ENCODE measurements at regions not wholly inside any gene's neighbourhood (a gene's known extent, or its start where the extent isn't known, plus 50 kb on each side); places are given as distances from the start of the nearest gene placed in this dataset.

- intact Hi-C loops (cut with micrococcal nuclease) (no loop called here), dilution Hi-C loops (cut with MboI; ENCODE audit: extremely low pct_ligation_motif_present, low sequenced_read_pairs) (no loop called here)
- Histone ChIP-seq H3K4me1 (ENCODE audit: control insufficient read depth, extremely low read depth, insufficient read depth, low read length) (no peaks in the 10 kb centered on the region), H3K9me3 (replicated peaks; ENCODE audit: control insufficient read depth, insufficient read depth, low read length) (peaks cover 3% of the 10 kb centered on the region), H3K4me3 (replicated peaks in 1 of 3; ENCODE audit: insufficient read depth in 1 of 3, low read depth in 1 of 3, low read length in 3 of 3) (no peak overlapping the region), H3K79me2 (ENCODE audit: control insufficient read depth, insufficient read depth, low read length) (no peaks in the 10 kb centered on the region), H2AFZ (ENCODE audit: low read depth, low read length) (no peak overlapping the region), H3K27me3 (ENCODE audit: control insufficient read depth in 2 of 2, insufficient read depth in 2 of 2, low read length in 2 of 2) (no peaks in the 10 kb centered on the region), H3K36me3 (ENCODE audit: control insufficient read depth in 2 of 2, extremely low read depth in 1 of 2, insufficient read depth in 2 of 2, low read length in 2 of 2) (no peaks in the 10 kb centered on the region), H3K4me2 (ENCODE audit: insufficient read depth, low read length) (no peak overlapping the region), H3K27ac (ENCODE audit: insufficient read depth, low read depth, low read length) (no peak overlapping the region), H3K9ac (replicated peaks; ENCODE audit: extremely low read depth, insufficient read depth, low read length) (no peak overlapping the region), H4K20me1 (replicated peaks; ENCODE audit: control insufficient read depth, extremely low read depth, insufficient read depth, low read length) (no peaks in the 10 kb centered on the region), H3K9me1 (replicated peaks; ENCODE audit: control insufficient read depth, extremely low read depth, insufficient read depth, low read length) (no peaks in the 10 kb centered on the region)
- DNase-seq (ENCODE audit: low read depth, low spot score), result no peak
- CTCF ChIA-PET, result no interaction called here
- POLR2A ChIA-PET, result no interaction called here
- BruUV-seq (replicated peaks), result no TSS peak
- FAIRE-seq, result no peak
- no peak for TF ChIP-seq MAX (IDR thresholded peaks at IDR 0.05; ENCODE audit: insufficient read depth, insufficient read length)
- no peak for TF ChIP-seq JUN (IDR thresholded peaks at IDR 0.05; ENCODE audit: borderline replicate concordance, insufficient read depth, insufficient read length, low read depth)
Measured at GRCh38 chr5:28967848-28968247, 1929.5 kb upstream of the CDH9 start.

- BruUV-seq (replicated peaks), result no TSS peak
- FAIRE-seq (no peak), DNase-seq (ENCODE audit: low read depth, low spot score) (no peak)
- no peak overlapping the region for H2AFZ ChIP-seq (ENCODE audit: low read depth, low read length)
- no peak overlapping the region for H3K4me3 ChIP-seq (replicated peaks in 1 of 3; ENCODE audit: insufficient read depth in 1 of 3, low read depth in 1 of 3, low read length in 3 of 3)
- H3K79me2 ChIP-seq (ENCODE audit: control insufficient read depth, insufficient read depth, low read length), result no peaks in the 10 kb centered on the region
- H4K20me1 ChIP-seq (replicated peaks; ENCODE audit: control insufficient read depth, extremely low read depth, insufficient read depth, low read length), result no peaks in the 10 kb centered on the region
- no peak overlapping the region for H3K4me2 ChIP-seq (ENCODE audit: insufficient read depth, low read length)
- dilution Hi-C loops (cut with MboI; ENCODE audit: extremely low pct_ligation_motif_present, low sequenced_read_pairs) (no loop called here), intact Hi-C loops (cut with micrococcal nuclease) (no loop called here)
- no peak for TF ChIP-seq EZH2 (IDR thresholded peaks at IDR 0.05; ENCODE audit: borderline replicate concordance, low read depth, low read length, severe bottlenecking)
- no peak for TF ChIP-seq MAX (IDR thresholded peaks at IDR 0.05; ENCODE audit: insufficient read depth, insufficient read length)
- no peak for TF ChIP-seq FOS (IDR thresholded peaks at IDR 0.05; ENCODE audit: borderline replicate concordance, insufficient read depth, low read length)
- no peak for TF ChIP-seq GATA2 (IDR thresholded peaks at IDR 0.05; ENCODE audit: insufficient read depth, insufficient read length, low read depth, low read length)
- H3K4me1 ChIP-seq (ENCODE audit: control insufficient read depth, extremely low read depth, insufficient read depth, low read length), result no peaks in the 10 kb centered on the region
- no peak overlapping the region for H3K27ac ChIP-seq (ENCODE audit: insufficient read depth, low read depth, low read length)
- no peaks in the 10 kb centered on the region for H3K27me3 ChIP-seq (ENCODE audit: control insufficient read depth in 2 of 2, insufficient read depth in 2 of 2, low read length in 2 of 2)
- H3K9me1 ChIP-seq (replicated peaks; ENCODE audit: control insufficient read depth, extremely low read depth, insufficient read depth, low read length), result no peaks in the 10 kb centered on the region
- H3K36me3 ChIP-seq (ENCODE audit: control insufficient read depth in 2 of 2, extremely low read depth in 1 of 2, insufficient read depth in 2 of 2, low read length in 2 of 2), result no peaks in the 10 kb centered on the region
- no peaks in the 10 kb centered on the region for H3K9me3 ChIP-seq (replicated peaks; ENCODE audit: control insufficient read depth, insufficient read depth, low read length)
- ChIA-PET POLR2A (no interaction called here), CTCF (no interaction called here)
- no peak overlapping the region for H3K9ac ChIP-seq (replicated peaks; ENCODE audit: extremely low read depth, insufficient read depth, low read length)
Measured at GRCh38 chr5:28961816-28962215, 1923.4 kb upstream of the CDH9 start.

Measured in endothelial cell of umbilical vein (primary cell).